GM13976 (cell line): ENCODE measurements at regions not wholly inside any gene's neighbourhood (a gene's known extent, or its start where the extent isn't known, plus 50 kb on each side); places are given as distances from the start of the nearest gene placed in this dataset.
"Not testable (repeated sequence)": the region's sequence is repeated elsewhere in the genome, so short reads cannot be mapped to it uniquely, and the experiment has no call there.

Source experiments
- DNase-seq: peaks from one replicate; pipeline ENCODE4 v3.0.0; 2012; ENCODE audit warnings: low spot score
- CTCF ChIP-seq: IDR thresholded peaks from 2 replicates; pipeline ENCODE4 v1.5.1; 2012; ENCODE audit warnings: borderline replicate concordance, mild to moderate bottlenecking; ENCODE audit not compliant: insufficient read depth; ENCODE audit errors: extremely low read depth, missing control alignments, control extremely low read depth
- in situ Hi-C: fragments of 300-500 bp; cut with MboI; formaldehyde crosslinking; loops from one replicate; pipeline ENCODE4 v1.12.0; 2022; ENCODE audit warnings: low sequenced_read_pairs, mixed read lengths, inconsistent platforms; ENCODE audit not compliant: unreplicated experiment

DNA sequence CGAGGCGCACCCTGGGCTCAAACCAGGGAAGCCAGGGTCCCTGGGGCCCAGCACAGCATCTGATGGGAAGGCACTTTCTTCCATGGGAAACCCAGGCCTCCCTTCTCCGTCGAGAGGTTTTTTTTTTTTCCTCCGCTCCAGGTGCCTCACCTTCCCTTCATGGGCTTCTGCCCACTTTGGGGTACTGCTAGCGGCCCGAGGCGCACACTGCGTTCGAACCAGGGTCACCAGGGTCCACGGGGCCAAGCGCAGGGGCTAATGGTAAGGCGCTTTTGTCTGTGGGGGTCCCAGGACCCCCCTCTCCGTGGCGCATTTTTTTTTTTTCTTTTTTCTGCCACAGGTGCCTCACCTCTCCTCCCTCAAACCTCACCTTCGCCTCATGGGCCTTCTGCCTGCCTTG lies 1571.3 kb downstream of the TSPY10 start:
- TF ChIP-seq CTCF, result no peak
- DNase-seq, result no peak
- in situ Hi-C loops, result no loop called here

GRCh38 chrY:11100472-11100871 lies 1572.8 kb downstream of the TSPY10 start:
- DNase-seq, in situ Hi-C loops: not testable (repeated sequence)

- DNase-seq, in situ Hi-C loops: not testable (repeated sequence)
These were observed 1575.3 kb downstream of the TSPY10 start for GRCh38 chrY:11102987-11103386.

DNA sequence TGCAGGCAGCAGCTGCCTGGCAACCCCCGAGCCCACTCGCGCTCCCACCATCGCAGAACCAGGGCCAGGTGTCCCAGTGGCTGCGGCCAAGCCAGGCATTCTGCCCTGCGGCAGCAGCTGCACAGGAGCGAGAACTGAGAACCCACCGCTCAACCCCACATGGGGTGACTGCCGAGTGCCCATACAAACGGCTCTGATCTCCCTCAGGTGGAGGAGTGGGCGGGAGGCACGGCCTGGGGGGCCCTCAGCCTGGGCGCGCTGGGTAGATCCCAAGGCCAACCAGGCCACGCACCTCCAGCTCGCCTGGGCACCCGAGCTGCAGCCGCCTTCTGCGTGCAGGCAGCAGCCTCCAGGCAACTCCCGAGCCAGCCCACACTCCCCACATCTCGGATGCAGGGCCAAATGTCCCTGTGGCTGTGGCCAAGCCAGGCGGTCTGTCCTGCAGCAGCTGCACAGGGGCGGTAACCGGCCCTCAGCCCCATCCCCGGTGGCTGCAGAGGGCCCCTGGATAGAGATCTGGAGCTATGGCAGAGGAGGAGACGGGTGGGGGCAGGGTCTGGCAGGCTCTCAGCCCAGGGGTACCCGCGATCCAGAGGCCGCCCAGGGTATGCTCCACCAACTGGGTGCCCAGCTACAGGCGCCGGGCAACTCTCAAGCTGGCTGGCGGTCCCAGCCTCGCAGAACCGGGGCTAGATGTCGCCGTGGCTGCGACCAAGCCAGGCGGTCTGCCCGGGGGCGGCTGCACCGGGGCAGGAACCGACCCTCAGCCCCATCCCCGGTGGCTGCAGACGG lies 1579.6 kb downstream of the TSPY10 start:
- in situ Hi-C loops, result not testable (repeated sequence)

DNA sequence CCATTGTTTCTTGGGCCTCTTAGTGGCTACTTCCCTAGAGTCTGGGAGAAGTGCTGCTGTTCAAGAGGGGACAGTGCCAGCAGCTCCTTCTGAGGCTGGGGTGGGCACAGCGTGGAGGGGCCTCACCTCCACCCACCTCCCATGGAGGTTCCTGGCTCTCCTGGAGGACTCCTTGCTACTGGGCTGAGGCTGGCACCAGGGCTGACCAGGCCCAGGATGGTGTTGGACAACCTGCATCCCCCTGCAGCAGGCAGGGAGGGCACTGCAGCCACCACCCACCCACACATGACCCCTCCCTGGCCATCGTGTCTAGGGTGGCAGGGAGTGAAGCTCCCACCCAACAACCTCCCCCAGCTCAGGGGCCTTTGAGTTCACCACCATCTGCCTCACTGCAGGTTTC lies 1549.3 kb upstream of the USP9Y start:
- in situ Hi-C loops, DNase-seq: not testable (repeated sequence)

More for the DNA sequence above, 1579.6 kb downstream of the TSPY10 start:
- DNase-seq, result peak; percentile 18

DNA sequence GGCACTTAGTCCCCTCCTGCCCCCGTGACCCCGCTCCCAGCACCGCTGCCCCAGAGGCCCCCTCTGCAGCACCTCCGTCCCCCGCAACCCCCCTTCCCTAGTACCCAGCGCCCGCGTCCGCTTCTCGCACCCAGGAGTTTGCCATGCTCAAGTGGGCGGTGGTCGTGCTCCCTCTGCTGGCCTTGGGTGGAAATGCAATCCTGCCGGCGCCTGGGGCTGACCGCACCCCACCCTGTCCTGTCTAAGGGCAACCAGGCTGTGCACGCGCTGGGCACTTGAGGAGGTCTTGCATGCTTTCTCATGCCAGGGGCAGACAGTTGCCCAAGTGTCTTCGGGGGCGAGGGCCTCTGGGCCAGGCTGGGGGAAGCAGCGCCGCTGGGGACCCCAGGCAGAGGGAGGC lies 1544.9 kb upstream of the USP9Y start:
- DNase-seq, in situ Hi-C loops: not testable (repeated sequence)

- DNase-seq, in situ Hi-C loops: not testable (repeated sequence)
These were observed 1544.2 kb upstream of the USP9Y start for GRCh38 chrY:11156846-11157245.

- DNase-seq, in situ Hi-C loops: not testable (repeated sequence)
These were observed 1524.0 kb upstream of the USP9Y start for GRCh38 chrY:11177033-11177432.

GRCh38 chrY:11201133-11201532 lies 1499.9 kb upstream of the USP9Y start:
- DNase-seq, in situ Hi-C loops: not testable (repeated sequence)

DNA sequence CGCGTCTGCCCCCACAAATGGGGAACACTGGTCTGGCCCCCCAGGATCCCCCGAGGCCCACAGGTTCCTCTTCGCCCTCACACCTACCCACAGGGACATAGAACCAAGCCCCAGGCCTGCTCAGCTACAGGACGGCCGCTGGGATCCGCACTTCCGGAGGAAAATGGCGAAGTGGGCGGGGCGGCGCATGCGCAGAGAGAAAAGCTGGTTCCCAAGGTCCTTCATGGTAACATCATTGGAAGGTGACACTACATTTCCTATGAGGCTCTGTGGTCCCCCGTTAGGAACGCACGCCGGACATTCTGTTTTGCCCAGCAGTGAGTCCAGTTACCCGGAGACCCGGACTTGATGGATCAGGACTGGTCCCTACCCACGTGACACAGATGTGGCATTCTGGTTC lies 1486.2 kb upstream of the USP9Y start:
- DNase-seq, in situ Hi-C loops: not testable (repeated sequence)
